Psoas muscle (tissue), 7 donors: ENCODE measurements at regions not wholly inside any gene's neighbourhood (a gene's known extent, or its start where the extent isn't known, plus 50 kb on each side); places are given as distances from the start of the nearest gene placed in this dataset.
A peak's percentile ranks its signal among the peaks of the same experiment; 100 is the strongest.
"Not testable (repeated sequence)": the region's sequence is repeated elsewhere in the genome, so short reads cannot be mapped to it uniquely, and the experiment has no call there.

Experiments used
- ATAC-seq, 4 donors: fragments of 200-7000 bp; cut with Tn5 transposase; one replicate each; pipeline ENCODE4 v1.9.1; 2020; ENCODE audit warnings: moderate library complexity in 3 of 4, mild to moderate bottlenecking in 2 of 4
- DNase-seq, 2 donors: peaks; one replicate each; pipeline ENCODE4 v3.0.0-alpha.2; 2020
- H3K27ac ChIP-seq: fragments of 200-600 bp; one replicate; pipeline ENCODE4 v1.8.0; 2022
- H3K27me3 ChIP-seq, 3 donors: fragments of 200-600 bp in 1 of 3; one replicate each; pipeline versions ENCODE4 v1.6.1 to v1.8.0; 2013 to 2022; ENCODE audit warnings: low read length in 2 of 3, mild to moderate bottlenecking in 2 of 3, moderate library complexity in 1 of 3; ENCODE audit not compliant: insufficient read depth in 3 of 3
- H3K36me3 ChIP-seq, 2 donors: fragments of 200-600 bp in 1 of 2; one replicate each; pipeline versions ENCODE4 v1.6.1 to v1.8.0; 2013 to 2022; ENCODE audit warnings: low read depth in 1 of 2, mild to moderate bottlenecking in 1 of 2, moderate library complexity in 1 of 2; ENCODE audit not compliant: insufficient read depth in 1 of 2
- H3K4me1 ChIP-seq: fragments of 200-600 bp; one replicate; pipeline ENCODE4 v1.8.0; 2022
- H3K4me3 ChIP-seq: fragments of 200-600 bp; one replicate; pipeline ENCODE4 v1.8.0; 2022; ENCODE audit warnings: mild to moderate bottlenecking
- H3K9me3 ChIP-seq: fragments of 200-600 bp; one replicate; pipeline ENCODE4 v1.8.0; 2022
- WGBS, 3 donors: extraction: QIAGEN DNeasy Blood & Tissue Kit; methylation state at CpG; one replicate each; pipeline versions ENCODE4 v1.1.6 to v1.1.7; 2013; 5-methylcytosine and 5-hydroxymethylcytosine counted together
- intact Hi-C, 2 donors: fragments of 100-400 bp; cut with DNase I; formaldehyde crosslinking; loops; one replicate each; pipeline versions ENCODE4 v1.11.0 to v1.14.2; 2022
- TF ChIP-seq, protein P1 (sequence below): fragments of 200-600 bp; IDR thresholded peaks from one replicate; pipeline ENCODE4 v1.8.0; 2022; ENCODE audit warnings: antibody characterized with exemption
- donor health status: healthy with polysubstance abuse.
- donor health status: DM: no; HTN: no; CAD: no; lungs with moderate emphysema.
- donor health status: Bipolar disorder and iron deficiency.
- donor health status: healthy.
- donor health status: DM: yes; HTN: yes; CAD: no.
- donor health status: DM: no; HTN: no; CAD: no.
- donor health status: DM: yes; HTN: yes; CAD: no.

DNA sequence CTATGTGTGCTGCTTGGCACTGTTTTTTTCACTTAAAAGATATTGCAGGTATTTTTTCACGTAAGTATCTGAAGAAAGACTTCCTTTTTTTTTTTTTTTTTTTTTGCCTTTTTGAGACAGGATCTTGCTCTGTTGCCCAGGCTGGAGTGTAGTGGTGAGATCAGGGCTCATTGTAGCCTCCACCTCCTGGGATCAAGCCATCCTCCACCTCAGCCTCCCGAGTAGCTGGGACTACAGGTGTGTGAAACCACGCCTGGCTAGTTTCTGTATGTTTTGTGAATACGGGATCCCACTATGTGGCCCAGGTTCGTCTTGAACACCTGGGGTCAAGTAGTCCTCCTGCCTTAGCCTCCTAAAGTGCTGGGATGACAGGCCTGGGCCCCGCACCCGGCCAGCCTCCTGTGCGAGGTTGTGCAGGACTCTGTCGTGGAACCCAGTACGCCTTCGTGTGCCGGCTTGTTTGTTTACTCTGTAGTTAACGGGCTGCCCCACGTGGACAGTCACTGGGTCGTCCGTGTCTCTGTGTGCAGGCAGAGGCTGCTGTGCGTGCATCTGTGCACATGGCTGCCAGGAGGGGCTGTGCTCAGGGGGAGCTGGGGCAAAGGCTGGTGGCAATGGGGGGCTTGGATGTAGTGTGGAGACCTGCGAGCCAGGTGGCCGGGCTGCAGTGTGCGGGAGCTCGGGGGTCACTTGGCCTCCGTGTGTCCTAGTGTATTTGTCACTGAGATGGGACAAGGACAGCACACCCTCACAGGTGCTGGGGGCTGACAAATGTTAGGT, 179.5 kb downstream of the ADRA2C start:
- no peak for DNase-seq
- 91 to 95% (median 93%) methylated on average over 22 of the region's 22 CpGs for WGBS, 3 donors
- TF ChIP-seq, protein P1, sequence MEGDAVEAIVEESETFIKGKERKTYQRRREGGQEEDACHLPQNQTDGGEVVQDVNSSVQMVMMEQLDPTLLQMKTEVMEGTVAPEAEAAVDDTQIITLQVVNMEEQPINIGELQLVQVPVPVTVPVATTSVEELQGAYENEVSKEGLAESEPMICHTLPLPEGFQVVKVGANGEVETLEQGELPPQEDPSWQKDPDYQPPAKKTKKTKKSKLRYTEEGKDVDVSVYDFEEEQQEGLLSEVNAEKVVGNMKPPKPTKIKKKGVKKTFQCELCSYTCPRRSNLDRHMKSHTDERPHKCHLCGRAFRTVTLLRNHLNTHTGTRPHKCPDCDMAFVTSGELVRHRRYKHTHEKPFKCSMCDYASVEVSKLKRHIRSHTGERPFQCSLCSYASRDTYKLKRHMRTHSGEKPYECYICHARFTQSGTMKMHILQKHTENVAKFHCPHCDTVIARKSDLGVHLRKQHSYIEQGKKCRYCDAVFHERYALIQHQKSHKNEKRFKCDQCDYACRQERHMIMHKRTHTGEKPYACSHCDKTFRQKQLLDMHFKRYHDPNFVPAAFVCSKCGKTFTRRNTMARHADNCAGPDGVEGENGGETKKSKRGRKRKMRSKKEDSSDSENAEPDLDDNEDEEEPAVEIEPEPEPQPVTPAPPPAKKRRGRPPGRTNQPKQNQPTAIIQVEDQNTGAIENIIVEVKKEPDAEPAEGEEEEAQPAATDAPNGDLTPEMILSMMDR, result no peak
- Histone ChIP-seq H3K4me1 (no peaks in the 10 kb centered on the region), H3K27ac (no peak overlapping the region), H3K36me3 (no peaks in the 10 kb centered on the region), H3K9me3 (no peaks in the 10 kb centered on the region), H3K4me3 (no peak overlapping the region), H3K27me3 (peaks cover 0 to 15% (median 10%) of the 10 kb centered on the region in 3 donors)
- intact Hi-C loops, result loop anchor here in 1 of 2 donors (10.0 kb wide), 2 partner anchors 181 to 411 kb away; partner anchors contain the start of genes ADRA2C and LRPAP1
- no peak for ATAC-seq

DNA sequence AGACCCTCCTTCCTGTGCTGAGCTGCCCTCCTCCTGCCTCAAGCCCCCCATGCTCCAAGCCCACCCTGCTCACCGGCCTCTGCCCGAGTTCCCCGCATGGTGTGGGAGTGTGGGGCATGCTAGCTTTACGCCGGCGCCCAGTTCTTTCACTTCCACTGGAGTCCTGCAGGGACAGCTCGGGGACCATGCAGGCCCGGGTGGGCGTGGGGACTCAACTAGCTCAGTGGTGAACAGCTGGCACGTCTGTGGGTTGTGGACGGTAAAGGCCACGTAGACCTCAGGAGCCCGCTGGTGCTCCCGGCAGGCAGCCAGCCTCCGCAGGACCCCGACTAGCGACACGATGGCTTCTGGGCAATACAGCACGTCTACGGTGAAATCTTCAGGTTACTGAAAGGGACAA, 180.4 kb downstream of the ADRA2C start:
- not testable (repeated sequence) for ATAC-seq, DNase-seq, H3K4me1 ChIP-seq, H3K4me3 ChIP-seq, H3K9me3 ChIP-seq, H3K27ac ChIP-seq, H3K36me3 ChIP-seq
- 86 to 88% (median 88%) methylated on average over 20 of the region's 20 CpGs for WGBS, 3 donors
- peaks cover 0 to 12% (median 10%) of the 10 kb centered on the region in 3 donors for H3K27me3 ChIP-seq
- intact Hi-C loops, result loop anchor here in 1 of 2 donors (10.0 kb wide), 2 partner anchors 182 to 412 kb away; partner anchors contain the start of genes ADRA2C and LRPAP1

DNA sequence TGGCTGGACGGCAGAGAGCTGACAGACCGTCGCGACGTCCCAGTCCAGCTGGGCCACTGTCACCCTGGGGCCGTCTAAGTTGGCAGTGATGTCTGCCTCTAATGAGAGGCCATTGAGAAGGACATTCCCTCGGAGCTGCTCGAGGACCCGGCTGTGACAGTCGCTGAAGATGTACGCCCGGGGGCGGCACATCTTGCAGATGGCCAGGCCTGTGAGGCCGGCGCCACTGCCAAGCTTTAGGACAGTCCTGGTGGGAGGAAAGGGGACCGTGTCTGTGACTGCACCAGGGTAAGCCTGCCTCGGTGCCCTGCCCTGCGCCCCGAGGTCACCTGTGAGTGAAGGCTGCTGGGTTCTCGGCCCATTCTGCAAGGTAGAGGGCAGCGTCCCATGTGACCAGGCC, 181.6 kb downstream of the ADRA2C start:
- intact Hi-C loops, result loop anchor here in 1 of 2 donors (10.0 kb wide), 2 partner anchors 183 to 413 kb away; partner anchors contain the start of genes ADRA2C and LRPAP1
- WGBS, 3 donors, result 90 to 95% (median 92%) methylated on average over 21 of the region's 21 CpGs
- H3K4me1 ChIP-seq, H3K36me3 ChIP-seq, ATAC-seq, H3K4me3 ChIP-seq, H3K27me3 ChIP-seq, H3K27ac ChIP-seq, DNase-seq, H3K9me3 ChIP-seq: not testable (repeated sequence)

DNA sequence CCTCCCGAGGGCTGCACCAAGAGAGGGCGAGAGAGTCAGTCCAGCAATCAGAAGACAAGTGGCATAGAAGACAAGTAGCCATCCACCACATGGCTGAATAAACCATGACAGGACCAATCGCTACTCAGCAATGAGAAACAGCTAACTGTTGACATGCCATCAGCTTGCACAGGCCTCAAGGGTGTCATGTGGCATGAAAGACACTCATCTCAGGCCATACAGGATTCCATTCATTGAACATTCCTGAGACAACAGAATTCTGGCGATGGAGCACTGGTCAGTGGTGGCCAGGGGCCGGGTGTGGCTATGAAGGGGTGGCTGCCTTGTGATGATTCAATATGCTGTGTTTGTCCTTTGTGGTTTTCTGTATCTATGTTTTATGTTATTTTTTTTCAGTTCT, 182.0 kb downstream of the ADRA2C start:
- DNase-seq, ATAC-seq: not testable (repeated sequence)
- 93 to 96% (median 94%) methylated on average over 5 of the region's 5 CpGs for WGBS, 3 donors

DNA sequence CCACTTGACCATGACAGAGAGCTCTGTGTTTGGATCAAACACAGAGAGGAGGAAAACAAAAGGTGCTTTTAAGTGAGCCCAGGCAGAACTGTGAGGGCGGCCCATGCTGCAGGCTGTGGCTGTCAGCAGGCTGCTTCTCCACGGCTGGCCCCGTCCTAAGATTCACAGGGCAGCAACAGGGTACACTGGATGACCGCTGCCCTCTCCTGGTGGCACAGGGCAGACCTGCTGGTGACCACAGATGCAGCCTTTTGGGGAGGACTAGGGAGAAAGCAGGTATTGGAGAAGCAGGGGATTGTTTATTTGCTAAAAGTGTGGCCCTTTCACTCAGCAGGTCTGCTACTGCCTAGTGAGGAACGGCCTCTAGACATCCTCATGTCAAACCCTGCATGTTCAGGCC, 183.7 kb downstream of the ADRA2C start:
- H3K36me3 ChIP-seq, H3K4me3 ChIP-seq, H3K27me3 ChIP-seq, H3K9me3 ChIP-seq, ATAC-seq, H3K27ac ChIP-seq, H3K4me1 ChIP-seq: not testable (repeated sequence)
- 66 to 74% (median 68%) methylated on average over 4 to 5 of the region's 5 CpGs for WGBS, 3 donors
- DNase-seq, result peak in 1 of 2 donors; percentile 24
- TF ChIP-seq, protein P1, result peak; percentile 30
- intact Hi-C loops, result loop anchor here in 1 of 2 donors (10.0 kb wide), 2 partner anchors 185 to 415 kb away; partner anchors contain the start of genes ADRA2C and LRPAP1

More for the DNA sequence above, 182.0 kb downstream of the ADRA2C start:
- not testable (repeated sequence) for H3K4me3 ChIP-seq, H3K9me3 ChIP-seq, H3K27me3 ChIP-seq, H3K4me1 ChIP-seq, H3K36me3 ChIP-seq, H3K27ac ChIP-seq
- intact Hi-C loops, result loop anchor here in 1 of 2 donors (10.0 kb wide), 2 partner anchors 183 to 413 kb away; partner anchors contain the start of genes ADRA2C and LRPAP1

DNA sequence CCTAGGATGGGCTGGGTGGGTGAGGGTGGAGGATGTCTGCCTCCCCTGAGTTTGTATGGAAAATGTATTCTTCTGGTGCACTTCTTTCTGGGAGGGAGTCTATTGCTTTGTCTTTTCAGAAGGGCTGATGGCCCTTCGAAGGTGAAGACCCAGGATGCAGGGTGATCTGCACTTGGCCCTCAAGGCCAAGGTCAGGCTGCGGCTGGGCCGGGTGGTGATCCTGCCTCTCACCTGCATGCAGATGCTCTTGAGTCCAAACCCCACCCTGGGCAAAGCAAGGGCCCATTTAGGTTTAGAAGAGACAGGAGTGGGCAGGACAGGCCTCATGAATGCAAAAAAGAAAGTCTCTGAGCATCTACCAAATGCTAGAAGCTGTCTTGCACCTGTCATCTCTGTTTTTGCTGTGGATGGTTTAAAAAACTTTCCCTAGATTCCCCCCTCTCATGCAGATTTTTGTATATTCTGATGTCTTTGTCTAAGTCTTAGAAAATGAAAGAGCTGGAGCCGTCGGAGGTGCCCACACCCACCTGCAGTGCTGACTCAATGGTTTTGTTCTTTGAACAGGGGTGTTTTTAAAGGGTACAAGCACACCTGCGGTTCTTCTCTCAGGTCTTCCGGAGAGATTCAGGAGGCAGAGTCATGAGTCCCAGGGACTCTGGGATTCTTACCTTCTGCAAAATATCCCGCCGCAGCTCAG, 186.4 kb downstream of the ADRA2C start:
- DNase-seq, H3K36me3 ChIP-seq, intact Hi-C loops, ATAC-seq, H3K4me1 ChIP-seq, H3K4me3 ChIP-seq, H3K9me3 ChIP-seq, H3K27ac ChIP-seq, H3K27me3 ChIP-seq: not testable (repeated sequence)
- WGBS, 3 donors, result 83 to 92% (median 88%) methylated on average over 9 of the region's 9 CpGs

DNA sequence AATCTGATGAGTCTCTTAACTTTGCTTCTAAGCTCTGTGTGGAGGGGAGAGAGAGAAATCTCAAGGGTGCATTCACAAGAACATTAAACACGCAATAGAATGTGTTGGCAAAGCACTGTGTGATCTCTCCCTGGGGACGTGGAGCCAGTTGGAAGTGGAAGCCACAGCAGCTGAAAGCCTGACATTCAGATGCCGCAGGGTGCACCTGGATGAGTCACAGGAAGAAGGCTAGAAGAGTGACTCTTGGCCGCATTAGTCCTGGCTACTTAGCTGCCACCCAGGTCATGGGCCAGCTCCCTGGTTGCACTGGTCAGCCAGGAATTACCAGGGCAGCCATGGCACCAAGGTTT, 186.9 kb downstream of the ADRA2C start:
- ATAC-seq, intact Hi-C loops: not testable (repeated sequence)
- WGBS, 3 donors, result 39 to 63% (median 41%) methylated on average over 4 of the region's 4 CpGs

DNA sequence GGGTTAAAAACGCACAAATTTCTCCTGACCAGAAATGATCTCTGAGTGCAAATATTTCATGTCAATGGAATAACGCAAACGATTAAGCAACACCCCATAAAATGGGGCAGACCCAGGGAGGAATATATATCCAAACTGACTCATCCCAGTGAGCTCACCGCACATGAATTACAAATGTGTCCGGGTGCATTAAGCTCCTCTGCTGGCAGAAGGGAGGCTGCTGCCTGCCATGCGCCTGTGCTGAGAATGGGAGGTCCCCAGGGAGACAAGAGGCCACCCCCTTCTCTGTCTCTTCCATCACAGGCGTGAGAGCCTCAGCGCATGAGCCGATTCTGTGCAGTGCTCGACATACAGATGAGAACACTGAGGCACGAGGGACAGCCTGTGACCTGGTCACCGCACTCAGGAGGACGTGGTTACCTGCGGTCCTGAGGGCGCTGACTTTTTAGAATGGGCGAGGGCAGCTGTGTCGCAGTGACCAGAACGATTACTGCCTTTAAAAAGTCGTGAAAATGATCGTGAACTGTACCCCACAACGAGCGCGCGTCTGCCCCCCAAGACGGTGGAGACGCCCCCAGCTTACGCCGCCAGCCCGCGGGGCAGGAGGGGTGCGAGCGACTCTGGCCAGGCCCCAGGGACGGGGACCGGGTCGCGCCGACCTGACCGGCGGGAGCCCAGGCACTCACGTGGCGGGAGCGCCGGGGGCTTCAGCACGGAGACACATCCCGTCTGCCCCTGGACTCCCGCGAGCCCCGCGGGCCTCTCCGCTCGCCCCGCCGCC, 188.5 kb downstream of the ADRA2C start:
- H3K27me3 ChIP-seq, H3K36me3 ChIP-seq, H3K4me1 ChIP-seq, intact Hi-C loops, H3K9me3 ChIP-seq, ATAC-seq: not testable (repeated sequence)
- peak overlapping the region; percentile 79 for H3K4me3 ChIP-seq
- H3K27ac ChIP-seq, result peak overlapping the region; percentile 86
- WGBS, 3 donors, result 1% methylated on average over 44 to 53 of the region's 53 CpGs
- DNase-seq, result peak; percentile 75 to 82

More for the DNA sequence above, 186.9 kb downstream of the ADRA2C start:
- not testable (repeated sequence) for H3K9me3 ChIP-seq, DNase-seq, H3K27ac ChIP-seq, H3K27me3 ChIP-seq, H3K36me3 ChIP-seq, H3K4me1 ChIP-seq, H3K4me3 ChIP-seq
